NB4 (cell line): ENCODE measurements at regions not wholly inside any gene's neighbourhood (a gene's known extent, or its start where the extent isn't known, plus 50 kb on each side); places are given as distances from the start of the nearest gene placed in this dataset.

Experiments used
- DNase-seq: peaks from one replicate; pipeline ENCODE4 v3.0.0; 2010; ENCODE audit warnings: low read depth
- H3K4me3 ChIP-seq: one replicate; pipeline ENCODE4 v1.5.1; 2011; ENCODE audit warnings: mild to moderate bottlenecking, low read depth, low read length, moderate library complexity
- CTCF ChIP-seq: IDR thresholded peaks from one replicate; pipeline ENCODE4 v1.5.1; 2012; ENCODE audit warnings: low read depth, low read length
- MAX ChIP-seq: IDR thresholded peaks from 2 replicates; pipeline ENCODE4 v1.6.1; 2011; ENCODE audit warnings: low read depth, low read length
- MYC ChIP-seq: IDR thresholded peaks from 2 replicates; pipeline ENCODE4 v1.6.1; 2011; ENCODE audit warnings: low read depth, low read length
- POLR2A ChIP-seq: IDR thresholded peaks from 2 replicates; pipeline ENCODE4 v1.6.1; 2011; ENCODE audit warnings: mild to moderate bottlenecking; ENCODE audit not compliant: insufficient read length; ENCODE audit errors: extremely low read depth

- TF ChIP-seq POLR2A (no peak), MYC (no peak), CTCF (no peak), MAX (no peak)
- H3K4me3 ChIP-seq = no peak overlapping the region
- no peak for DNase-seq
These were observed 124.0 kb downstream of the NGF start for GRCh38 chr1:115214098-115214497.

GRCh38 chr1:115213130-115213529, 123.8 kb upstream of the TSPAN2 start:
- H3K4me3 ChIP-seq = no peak overlapping the region
- no peak for TF ChIP-seq MAX
- no peak for TF ChIP-seq POLR2A
- TF ChIP-seq MYC = no peak
- no peak for TF ChIP-seq CTCF
- no peak for DNase-seq

GRCh38 chr1:115211071-115211745, 121.9 kb upstream of the TSPAN2 start:
- no peak overlapping the region for H3K4me3 ChIP-seq
- no peak for DNase-seq
- TF ChIP-seq MYC = no peak

GRCh38 chr1:115210302-115210711, 121.0 kb upstream of the TSPAN2 start:
- DNase-seq = peak; percentile 4
- no peak overlapping the region for H3K4me3 ChIP-seq
- TF ChIP-seq MAX (no peak), CTCF (no peak), POLR2A (no peak), MYC (no peak)

- no peak for TF ChIP-seq MAX
- TF ChIP-seq MYC = no peak
- TF ChIP-seq POLR2A = no peak
- TF ChIP-seq CTCF = no peak
- no peak for DNase-seq
- H3K4me3 ChIP-seq = no peak overlapping the region
These were observed 115.2 kb upstream of the TSPAN2 start for GRCh38 chr1:115204513-115204912.

GRCh38 chr1:115203287-115203686, 114.0 kb upstream of the TSPAN2 start:
- TF ChIP-seq MYC (no peak), POLR2A (no peak), CTCF (no peak), MAX (no peak)
- no peak for DNase-seq

More at GRCh38 chr1:115203287-115203686, 114.0 kb upstream of the TSPAN2 start:
- H3K4me3 ChIP-seq = no peak overlapping the region
